A549 (cell line): ENCODE measurements at regions not wholly inside any gene's neighbourhood (a gene's known extent, or its start where the extent isn't known, plus 50 kb on each side); places are given as distances from the start of the nearest gene placed in this dataset.

Experiments used
- CTCF ChIP-seq: fragments of >200 bp; sonication (Bioruptor Twin); formaldehyde crosslinking; IDR thresholded peaks from 3 replicates; pipeline ENCODE4 v1.5.1; 2016
- EHMT2 ChIP-seq: fragments of 200-600 bp; sonication (generic); IDR thresholded peaks from 2 replicates; pipeline ENCODE4 v1.6.1; 2016; ENCODE audit warnings: antibody characterized with exemption, low read depth, mild to moderate bottlenecking, moderate library complexity
- JUN ChIP-seq, 2 experiments: fragments of >200 bp; sonication (Bioruptor Twin); formaldehyde crosslinking; IDR thresholded peaks; 2 replicates in 1 of 2; 3 replicates in 1 of 2; pipeline ENCODE4 v1.6.1; 2016 to 2017
- JUNB ChIP-seq: fragments of >200 bp; sonication (Bioruptor Twin); formaldehyde crosslinking; IDR thresholded peaks from 2 replicates; pipeline ENCODE4 v1.6.1; 2016
- MAX ChIP-seq: IDR thresholded peaks from 2 replicates; pipeline ENCODE4 v1.6.1; 2012
- POLR2A ChIP-seq: IDR thresholded peaks from 2 replicates; pipeline ENCODE4 v1.6.1; 2012; ENCODE audit warnings: mild to moderate bottlenecking, low read length
- RCOR1 ChIP-seq: fragments of 150-350 bp; IDR thresholded peaks from 2 replicates; pipeline ENCODE4 v1.6.1; 2014; ENCODE audit warnings: antibody characterized with exemption, low read length, low read depth
- RFX5 ChIP-seq: fragments of 450-650 bp; IDR thresholded peaks from 2 replicates; pipeline ENCODE4 v1.7.1; 2014; ENCODE audit warnings: antibody characterized with exemption, mild to moderate bottlenecking, moderate library complexity

GRCh38 chr5:158638396-158638795 is 461.3 kb downstream of the EBF1 start:
- TF ChIP-seq CTCF (no peak), EHMT2 (no peak), RCOR1 (no peak), JUNB (no peak), MAX (no peak), POLR2A (no peak), JUN (IDR thresholded peaks at IDR 0.05) (no peak), RFX5 (no peak)
